Thymus (tissue), 11 donors: ENCODE measurements at regions not wholly inside any gene's neighbourhood (a gene's known extent, or its start where the extent isn't known, plus 50 kb on each side); places are given as distances from the start of the nearest gene placed in this dataset.

Source experiments
- DNase-seq, 9 donors: peaks; one replicate each; pipeline ENCODE4 v3.0.0-alpha.2; 2013; ENCODE audit warnings: low spot score in 9 of 9, low read depth in 6 of 9, missing footprints in 1 of 9
- H3K27ac ChIP-seq, 2 donors: one replicate each; pipeline ENCODE4 v1.5.1; 2013; ENCODE audit warnings: control low read depth in 1 of 2, low read depth in 1 of 2, low read length in 1 of 2, mild to moderate bottlenecking in 1 of 2, moderate library complexity in 1 of 2
- H3K27me3 ChIP-seq, 2 donors: one replicate each; pipeline ENCODE4 v1.5.1; 2013; ENCODE audit warnings: low read length in 1 of 2; ENCODE audit not compliant: control insufficient read depth in 2 of 2, insufficient read depth in 1 of 2
- H3K36me3 ChIP-seq, 2 donors: one replicate each; pipeline ENCODE4 v1.5.1; 2013; ENCODE audit warnings: low read length in 1 of 2, mild to moderate bottlenecking in 1 of 2, moderate library complexity in 1 of 2; ENCODE audit not compliant: control insufficient read depth in 2 of 2, insufficient read depth in 2 of 2
- H3K4me1 ChIP-seq, 2 donors: one replicate each; pipeline ENCODE4 v1.5.1; 2013; ENCODE audit warnings: low read length in 2 of 2; ENCODE audit not compliant: control insufficient read depth in 2 of 2, insufficient read depth in 2 of 2
- H3K4me3 ChIP-seq, 2 donors: one replicate each; pipeline ENCODE4 v1.5.1; 2013; ENCODE audit warnings: low read length in 2 of 2, control low read depth in 1 of 2, mild to moderate bottlenecking in 1 of 2
- H3K9me3 ChIP-seq, 2 donors: one replicate each; pipeline ENCODE4 v1.5.1; 2013; ENCODE audit warnings: low read length in 1 of 2, mild to moderate bottlenecking in 1 of 2; ENCODE audit not compliant: control insufficient read depth in 2 of 2, insufficient read depth in 1 of 2
- WGBS: extraction: QIAGEN DNeasy Blood & Tissue Kit; methylation state at CpG from one replicate; pipeline ENCODE4 v1.1.7; 2013; 5-methylcytosine and 5-hydroxymethylcytosine counted together
- donor health status: healthy.

DNA sequence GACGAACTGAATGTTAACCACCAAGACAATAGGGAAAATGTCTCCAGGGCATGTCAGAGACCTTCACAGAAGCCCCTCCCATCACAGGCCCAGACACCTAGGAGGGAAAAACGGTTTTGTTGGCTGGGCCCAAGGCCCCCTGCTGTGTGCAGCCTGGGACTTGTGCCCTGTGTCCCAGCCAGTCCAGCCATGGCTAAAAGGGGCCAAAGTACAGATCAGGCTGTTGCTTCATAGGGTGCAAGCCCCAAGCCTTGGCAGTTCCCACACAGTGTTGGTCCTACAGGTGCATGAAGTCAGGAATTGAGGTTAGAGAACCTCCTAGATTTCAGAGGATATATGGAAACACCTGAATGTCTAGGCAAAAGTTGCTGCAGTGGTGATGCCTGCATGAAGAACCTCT, 428.7 kb downstream of the SUCLA2 start:
- Histone ChIP-seq H3K4me3 (no peak overlapping the region), H3K4me1 (no peaks in the 10 kb centered on the region), H3K27ac (no peak overlapping the region), H3K36me3 (no peaks in the 10 kb centered on the region), H3K27me3 (no peaks in the 10 kb centered on the region), H3K9me3 (peaks cover 1 to 20% of the 10 kb centered on the region in 2 donors)
- DNase-seq, result no peak
- 75% methylated on average over 2 of the region's 2 CpGs for WGBS

DNA sequence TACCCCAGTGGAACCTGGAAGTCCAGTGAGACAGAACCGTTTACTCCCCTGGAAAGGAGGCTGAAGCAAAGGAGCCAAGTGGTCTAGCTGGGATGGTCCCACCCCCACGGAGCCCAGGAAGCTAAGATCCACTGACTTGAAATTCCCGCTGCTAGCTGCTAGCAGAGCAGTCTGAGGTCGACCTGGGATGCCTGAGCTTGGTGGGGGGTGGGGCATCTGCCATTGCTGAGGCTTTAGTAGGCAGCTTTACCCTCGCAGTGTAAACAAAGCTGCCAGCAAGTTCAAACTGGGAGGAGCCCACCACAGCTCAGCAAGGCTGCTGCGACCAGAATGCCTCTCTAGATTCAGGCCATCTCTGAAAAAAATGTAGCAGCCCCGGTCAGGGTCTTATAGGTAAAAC, 437.0 kb downstream of the SUCLA2 start:
- WGBS, result 80% methylated on average over 7 of the region's 7 CpGs
- H3K27ac ChIP-seq, result no peak overlapping the region
- H3K9me3 ChIP-seq, result no peaks in the 10 kb centered on the region
- no peaks in the 10 kb centered on the region for H3K4me1 ChIP-seq
- H3K27me3 ChIP-seq, result no peaks in the 10 kb centered on the region
- no peak overlapping the region for H3K4me3 ChIP-seq
- no peaks in the 10 kb centered on the region for H3K36me3 ChIP-seq
- no peak for DNase-seq

DNA sequence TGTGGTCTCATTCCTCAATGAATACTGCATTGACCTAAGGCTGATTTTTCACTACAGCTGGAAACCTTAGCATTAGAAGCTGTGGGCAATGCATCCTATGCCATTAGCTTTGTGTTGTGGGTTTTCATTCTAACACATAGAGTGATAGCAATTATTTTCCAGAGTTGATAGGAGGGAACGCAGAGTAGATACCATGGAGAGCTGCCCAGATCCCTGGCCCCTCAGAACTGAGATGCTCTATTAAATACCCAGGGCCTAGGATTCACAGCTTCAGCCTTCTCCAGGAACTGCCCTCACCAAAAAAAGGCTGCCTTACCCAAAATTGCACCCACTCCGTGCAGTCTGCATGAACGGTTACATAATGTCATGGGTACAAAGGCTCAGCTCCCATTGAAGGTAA, 444.4 kb downstream of the SUCLA2 start:
- Histone ChIP-seq H3K9me3 (no peaks in the 10 kb centered on the region), H3K36me3 (no peaks in the 10 kb centered on the region), H3K4me3 (no peak overlapping the region), H3K4me1 (no peaks in the 10 kb centered on the region), H3K27me3 (no peaks in the 10 kb centered on the region), H3K27ac (no peak overlapping the region)
- 96% methylated on average over 3 of the region's 3 CpGs for WGBS
- DNase-seq, result no peak

DNA sequence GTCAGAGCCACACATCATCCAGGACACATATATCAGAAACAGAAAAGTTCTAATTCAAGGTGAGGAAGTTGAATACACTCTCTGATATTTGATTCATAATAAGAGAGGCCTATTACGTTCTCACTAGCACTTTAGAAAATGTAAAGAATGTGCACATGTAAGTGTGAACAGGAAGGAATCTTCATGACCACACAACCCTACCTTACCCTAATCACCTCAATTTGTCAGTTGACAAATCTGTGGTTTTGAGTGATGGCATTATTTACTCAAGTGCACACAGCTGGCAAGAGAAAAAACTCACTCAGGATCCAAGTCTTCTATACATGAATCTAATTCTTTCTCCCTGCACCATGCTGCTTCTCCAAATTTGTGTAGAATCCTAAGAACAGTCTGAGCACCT, 445.8 kb downstream of the SUCLA2 start:
- Histone ChIP-seq H3K36me3 (no peaks in the 10 kb centered on the region), H3K27ac (no peak overlapping the region), H3K27me3 (no peaks in the 10 kb centered on the region), H3K4me3 (no peak overlapping the region), H3K4me1 (no peaks in the 10 kb centered on the region), H3K9me3 (no peaks in the 10 kb centered on the region)
- peak in 1 of 9 donors; percentile 12 for DNase-seq
- WGBS, result 13% methylated on average over 1 of the region's 1 CpG

DNA sequence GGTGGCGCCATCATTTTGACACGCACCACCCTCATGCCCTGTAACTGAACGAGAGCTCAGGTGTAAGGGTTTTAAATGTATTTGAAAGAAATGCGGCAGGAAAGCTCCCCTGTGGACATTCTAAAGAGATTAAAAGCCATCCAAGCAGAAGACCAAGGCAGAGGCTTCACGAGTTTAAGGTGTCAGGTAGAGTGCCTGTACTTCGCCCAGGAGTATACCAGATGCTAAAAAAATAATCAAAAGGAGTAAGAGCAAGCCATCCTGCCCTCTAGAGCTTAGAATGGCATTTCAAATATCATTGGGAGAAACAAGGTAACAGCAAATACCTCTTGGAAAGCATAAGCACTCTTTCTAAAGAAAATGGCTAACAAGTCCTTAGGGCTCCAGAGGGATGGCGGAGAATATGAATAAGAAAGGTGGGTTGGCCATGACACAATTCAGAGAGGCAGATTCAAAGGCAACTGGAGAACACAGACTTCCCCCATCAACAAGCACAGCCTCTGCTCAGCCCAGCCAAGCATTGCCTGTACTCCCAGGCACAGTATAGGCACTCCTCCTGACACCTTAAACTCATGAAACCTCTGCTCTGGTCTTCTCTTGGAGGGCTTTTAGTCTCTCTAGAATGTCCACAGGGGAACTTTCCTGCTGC, 447.6 kb downstream of the SUCLA2 start:
- Histone ChIP-seq H3K4me1 (no peaks in the 10 kb centered on the region), H3K27ac (no peak overlapping the region), H3K27me3 (no peaks in the 10 kb centered on the region), H3K9me3 (no peaks in the 10 kb centered on the region), H3K4me3 (no peak overlapping the region), H3K36me3 (no peaks in the 10 kb centered on the region)
- no peak for DNase-seq
- 94% methylated on average over 7 of the region's 7 CpGs for WGBS

DNA sequence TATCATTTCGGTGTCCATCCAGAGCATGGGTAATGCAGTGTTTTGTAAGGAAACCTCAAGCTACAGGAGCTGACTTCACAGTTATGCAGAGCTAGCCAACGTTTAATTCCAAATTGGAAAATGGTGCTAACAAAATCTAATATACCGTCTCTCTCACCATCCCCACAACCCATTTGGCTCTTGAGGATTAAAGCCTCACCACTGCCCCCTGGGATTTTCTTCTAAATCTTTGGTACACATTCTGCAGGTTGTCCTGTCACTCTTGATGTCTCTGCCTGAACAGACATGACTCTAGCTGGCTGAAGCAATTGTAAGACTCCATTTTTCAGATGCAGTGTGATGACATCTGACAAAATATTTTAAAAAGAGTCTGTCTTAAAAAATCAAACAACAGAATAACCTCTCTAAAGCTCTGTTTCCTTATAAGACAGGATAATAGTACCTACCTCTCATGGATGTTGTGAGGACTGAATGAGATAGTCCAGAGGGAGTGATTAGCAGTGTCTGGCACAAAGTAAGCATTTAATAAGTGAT, 451.8 kb downstream of the SUCLA2 start:
- H3K4me3 ChIP-seq, result no peak overlapping the region
- no peaks in the 10 kb centered on the region for H3K9me3 ChIP-seq
- H3K27me3 ChIP-seq, result no peaks in the 10 kb centered on the region
- WGBS, result 94% methylated on average over 3 of the region's 3 CpGs
- no peaks in the 10 kb centered on the region for H3K36me3 ChIP-seq
- no peak overlapping the region for H3K27ac ChIP-seq
- H3K4me1 ChIP-seq, result no peaks in the 10 kb centered on the region
- DNase-seq, result no peak

DNA sequence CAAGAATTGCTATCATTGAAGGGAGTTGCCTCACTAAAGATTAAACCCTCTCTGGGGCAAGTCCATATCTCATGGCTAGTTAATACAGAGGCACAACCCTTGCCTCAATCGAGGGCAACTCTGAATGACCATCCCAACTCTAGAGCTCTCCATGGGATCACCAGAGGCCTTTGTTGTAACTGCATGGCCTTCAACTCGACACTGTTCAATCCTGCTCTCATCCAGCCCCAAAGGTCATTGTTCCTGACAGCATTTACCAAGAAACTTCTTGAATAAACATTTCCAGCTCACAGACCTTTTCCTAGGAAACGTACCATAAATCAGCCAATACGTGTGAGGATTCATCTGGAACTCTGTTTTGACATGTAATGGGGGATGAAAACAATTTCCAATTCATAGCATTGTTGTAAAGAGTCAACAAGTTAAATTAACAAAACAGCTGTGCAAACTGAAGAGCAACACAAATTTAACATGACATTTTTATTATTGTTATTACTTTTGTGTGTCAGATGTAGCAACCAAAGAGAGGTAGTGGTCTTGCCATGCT, 452.7 kb downstream of the SUCLA2 start:
- no peak for DNase-seq
- no peak overlapping the region for H3K4me3 ChIP-seq
- no peak overlapping the region for H3K27ac ChIP-seq
- H3K27me3 ChIP-seq, result no peaks in the 10 kb centered on the region
- 82% methylated on average over 4 of the region's 4 CpGs for WGBS
- H3K9me3 ChIP-seq, result no peaks in the 10 kb centered on the region
- H3K36me3 ChIP-seq, result no peaks in the 10 kb centered on the region
- no peaks in the 10 kb centered on the region for H3K4me1 ChIP-seq

DNA sequence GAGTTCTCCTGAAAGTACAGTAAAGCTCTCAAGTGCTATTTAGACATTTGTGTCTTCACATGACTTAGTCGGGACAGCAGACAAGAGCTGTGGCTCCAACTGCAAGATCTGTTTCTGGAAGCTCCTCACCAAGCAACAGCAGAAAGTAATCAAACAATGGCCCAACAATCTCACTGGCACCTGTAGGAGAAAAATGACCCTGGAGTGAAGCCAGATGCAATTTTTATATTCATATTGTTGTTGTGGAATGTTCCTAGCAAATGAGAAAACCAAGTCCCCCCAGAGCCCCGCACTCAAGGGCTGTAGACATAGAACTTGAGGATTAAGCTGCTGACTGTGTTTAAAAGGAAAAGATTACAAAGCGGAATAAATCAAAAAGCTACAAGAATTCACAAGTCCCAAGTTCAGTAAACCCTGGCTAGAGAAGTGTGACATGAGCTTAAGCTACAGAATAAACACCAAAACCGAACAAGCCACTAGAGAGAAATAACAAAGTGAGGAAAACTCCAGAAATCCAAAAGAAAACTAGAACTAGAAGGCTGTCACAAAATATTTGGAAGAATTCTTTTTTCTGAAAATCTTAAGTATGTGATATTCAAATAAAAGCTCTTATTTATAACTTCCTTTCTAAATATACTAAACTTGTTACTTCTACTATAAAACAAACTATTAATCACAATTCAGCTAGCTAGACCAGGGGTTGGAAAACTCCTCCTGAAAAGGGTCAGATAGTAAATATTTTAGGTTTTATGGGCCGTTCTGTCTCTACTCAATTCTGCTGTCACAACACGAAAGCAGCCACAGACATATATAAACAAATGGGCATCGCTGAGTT, 454.5 kb downstream of the SUCLA2 start:
- Histone ChIP-seq H3K9me3 (no peaks in the 10 kb centered on the region), H3K27me3 (no peaks in the 10 kb centered on the region), H3K4me3 (no peak overlapping the region), H3K36me3 (no peaks in the 10 kb centered on the region), H3K27ac (no peak overlapping the region), H3K4me1 (no peaks in the 10 kb centered on the region)
- WGBS, result 93% methylated on average over 7 of the region's 7 CpGs
- DNase-seq, result no peak
